ENCODE measurements at regions not wholly inside any gene's neighbourhood (a gene's known extent, or its start where the extent isn't known, plus 50 kb on each side); places are given as distances from the start of the nearest gene placed in this dataset.

- ChIA-PET CTCF (no interaction called here), POLR2A (no interaction called here), RAD21 (ENCODE audit: low non-redundant PET in 1 of 2, low total read pairs in 2 of 2, uncharacterized antibody in 2 of 2, unreplicated experiment in 2 of 2) (no interaction called here)
- Histone ChIP-seq H3K27me3 (ENCODE audit: insufficient read depth, low read length) (no peaks in the 10 kb centered on the region), H3K79me2 (ENCODE audit: insufficient read depth, low read length) (no peaks in the 10 kb centered on the region), H3K36me3 (ENCODE audit: control insufficient read depth in 1 of 2, insufficient read depth in 2 of 2, low read length in 2 of 2) (no peaks in the 10 kb centered on the region), H3K27ac (ENCODE audit: low read depth, low read length) (no peak overlapping the region), H4K20me1 (ENCODE audit: insufficient read depth) (no peaks in the 10 kb centered on the region), H2AFZ (ENCODE audit: low read depth, low read length, poor library complexity, severe bottlenecking) (no peak overlapping the region), H3K9me3 (ENCODE audit: control insufficient read depth in 1 of 2, insufficient read depth in 1 of 2, low read depth in 1 of 2, low read length in 2 of 2) (no peaks in the 10 kb centered on the region), H3K4me2 (ENCODE audit: low read length) (no peak overlapping the region), H3K9me2 (ENCODE audit: insufficient read depth) (0 out of 2 replicates have a peak, but pooled peaks cover 3% of the 10 kb centered on the region), H3K4me1 (ENCODE audit: control insufficient read depth in 1 of 2, insufficient read depth in 2 of 2, low read length in 2 of 2) (no peaks in the 10 kb centered on the region), H3K4me3 (replicated peaks in 1 of 2; ENCODE audit: low read depth in 1 of 2, low read length in 2 of 2) (no peak overlapping the region), H3K9ac (ENCODE audit: low read length) (no peak overlapping the region)
- intact Hi-C loops (cut with micrococcal nuclease): no loop called here
- no TSS peak for BruUV-seq (replicated peaks)
- ATAC-seq (no peak), DNase-seq (ENCODE audit: low read depth, low spot score) (no peak)
- TF ChIP-seq, protein P1, sequence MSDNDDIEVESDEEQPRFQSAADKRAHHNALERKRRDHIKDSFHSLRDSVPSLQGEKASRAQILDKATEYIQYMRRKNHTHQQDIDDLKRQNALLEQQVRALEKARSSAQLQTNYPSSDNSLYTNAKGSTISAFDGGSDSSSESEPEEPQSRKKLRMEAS (IDR thresholded peaks at IDR 0.05): no peak
- TF ChIP-seq CBX3 (IDR thresholded peaks at IDR 0.05; ENCODE audit: low read depth) (no peak), SRF (IDR thresholded peaks at IDR 0.05; ENCODE audit: low read depth) (no peak), POLR2A (IDR thresholded peaks at IDR 0.05; ENCODE audit: borderline replicate concordance, extremely low read depth, insufficient read depth, insufficient read length) (no peak), YY1 (IDR thresholded peaks at IDR 0.05; ENCODE audit: extremely low read depth, insufficient replicate concordance, low read depth, low read length) (no peak), EZH2 (IDR thresholded peaks at IDR 0.05) (no peak), RAD21 (IDR thresholded peaks at IDR 0.05; ENCODE audit: low read depth) (no peak), POLR2AphosphoS5 (IDR thresholded peaks at IDR 0.05; ENCODE audit: low read depth, low read length) (no peak), JUND (IDR thresholded peaks at IDR 0.05) (no peak), EGR1 (IDR thresholded peaks at IDR 0.05; ENCODE audit: low read depth) (no peak), ZFX (IDR thresholded peaks at IDR 0.05) (no peak), SP1 (IDR thresholded peaks at IDR 0.05; ENCODE audit: low read depth) (no peak)
- TF ChIP-seq, protein P2, sequence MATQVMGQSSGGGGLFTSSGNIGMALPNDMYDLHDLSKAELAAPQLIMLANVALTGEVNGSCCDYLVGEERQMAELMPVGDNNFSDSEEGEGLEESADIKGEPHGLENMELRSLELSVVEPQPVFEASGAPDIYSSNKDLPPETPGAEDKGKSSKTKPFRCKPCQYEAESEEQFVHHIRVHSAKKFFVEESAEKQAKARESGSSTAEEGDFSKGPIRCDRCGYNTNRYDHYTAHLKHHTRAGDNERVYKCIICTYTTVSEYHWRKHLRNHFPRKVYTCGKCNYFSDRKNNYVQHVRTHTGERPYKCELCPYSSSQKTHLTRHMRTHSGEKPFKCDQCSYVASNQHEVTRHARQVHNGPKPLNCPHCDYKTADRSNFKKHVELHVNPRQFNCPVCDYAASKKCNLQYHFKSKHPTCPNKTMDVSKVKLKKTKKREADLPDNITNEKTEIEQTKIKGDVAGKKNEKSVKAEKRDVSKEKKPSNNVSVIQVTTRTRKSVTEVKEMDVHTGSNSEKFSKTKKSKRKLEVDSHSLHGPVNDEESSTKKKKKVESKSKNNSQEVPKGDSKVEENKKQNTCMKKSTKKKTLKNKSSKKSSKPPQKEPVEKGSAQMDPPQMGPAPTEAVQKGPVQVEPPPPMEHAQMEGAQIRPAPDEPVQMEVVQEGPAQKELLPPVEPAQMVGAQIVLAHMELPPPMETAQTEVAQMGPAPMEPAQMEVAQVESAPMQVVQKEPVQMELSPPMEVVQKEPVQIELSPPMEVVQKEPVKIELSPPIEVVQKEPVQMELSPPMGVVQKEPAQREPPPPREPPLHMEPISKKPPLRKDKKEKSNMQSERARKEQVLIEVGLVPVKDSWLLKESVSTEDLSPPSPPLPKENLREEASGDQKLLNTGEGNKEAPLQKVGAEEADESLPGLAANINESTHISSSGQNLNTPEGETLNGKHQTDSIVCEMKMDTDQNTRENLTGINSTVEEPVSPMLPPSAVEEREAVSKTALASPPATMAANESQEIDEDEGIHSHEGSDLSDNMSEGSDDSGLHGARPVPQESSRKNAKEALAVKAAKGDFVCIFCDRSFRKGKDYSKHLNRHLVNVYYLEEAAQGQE (IDR thresholded peaks at IDR 0.05; ENCODE audit: low read depth): no peak
- TF ChIP-seq, protein P3, sequence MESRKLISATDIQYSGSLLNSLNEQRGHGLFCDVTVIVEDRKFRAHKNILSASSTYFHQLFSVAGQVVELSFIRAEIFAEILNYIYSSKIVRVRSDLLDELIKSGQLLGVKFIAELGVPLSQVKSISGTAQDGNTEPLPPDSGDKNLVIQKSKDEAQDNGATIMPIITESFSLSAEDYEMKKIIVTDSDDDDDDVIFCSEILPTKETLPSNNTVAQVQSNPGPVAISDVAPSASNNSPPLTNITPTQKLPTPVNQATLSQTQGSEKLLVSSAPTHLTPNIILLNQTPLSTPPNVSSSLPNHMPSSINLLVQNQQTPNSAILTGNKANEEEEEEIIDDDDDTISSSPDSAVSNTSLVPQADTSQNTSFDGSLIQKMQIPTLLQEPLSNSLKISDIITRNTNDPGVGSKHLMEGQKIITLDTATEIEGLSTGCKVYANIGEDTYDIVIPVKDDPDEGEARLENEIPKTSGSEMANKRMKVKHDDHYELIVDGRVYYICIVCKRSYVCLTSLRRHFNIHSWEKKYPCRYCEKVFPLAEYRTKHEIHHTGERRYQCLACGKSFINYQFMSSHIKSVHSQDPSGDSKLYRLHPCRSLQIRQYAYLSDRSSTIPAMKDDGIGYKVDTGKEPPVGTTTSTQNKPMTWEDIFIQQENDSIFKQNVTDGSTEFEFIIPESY (IDR thresholded peaks at IDR 0.05; ENCODE audit: extremely low read depth, insufficient replicate concordance, low read length): no peak
- TF ChIP-seq, protein P4, sequence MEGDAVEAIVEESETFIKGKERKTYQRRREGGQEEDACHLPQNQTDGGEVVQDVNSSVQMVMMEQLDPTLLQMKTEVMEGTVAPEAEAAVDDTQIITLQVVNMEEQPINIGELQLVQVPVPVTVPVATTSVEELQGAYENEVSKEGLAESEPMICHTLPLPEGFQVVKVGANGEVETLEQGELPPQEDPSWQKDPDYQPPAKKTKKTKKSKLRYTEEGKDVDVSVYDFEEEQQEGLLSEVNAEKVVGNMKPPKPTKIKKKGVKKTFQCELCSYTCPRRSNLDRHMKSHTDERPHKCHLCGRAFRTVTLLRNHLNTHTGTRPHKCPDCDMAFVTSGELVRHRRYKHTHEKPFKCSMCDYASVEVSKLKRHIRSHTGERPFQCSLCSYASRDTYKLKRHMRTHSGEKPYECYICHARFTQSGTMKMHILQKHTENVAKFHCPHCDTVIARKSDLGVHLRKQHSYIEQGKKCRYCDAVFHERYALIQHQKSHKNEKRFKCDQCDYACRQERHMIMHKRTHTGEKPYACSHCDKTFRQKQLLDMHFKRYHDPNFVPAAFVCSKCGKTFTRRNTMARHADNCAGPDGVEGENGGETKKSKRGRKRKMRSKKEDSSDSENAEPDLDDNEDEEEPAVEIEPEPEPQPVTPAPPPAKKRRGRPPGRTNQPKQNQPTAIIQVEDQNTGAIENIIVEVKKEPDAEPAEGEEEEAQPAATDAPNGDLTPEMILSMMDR (IDR thresholded peaks at IDR 0.05 in 2 of 3, conservative IDR thresholded peaks at IDR 0.05 in 1 of 3; ENCODE audit: borderline replicate concordance in 1 of 3, insufficient read depth in 1 of 3, low read depth in 2 of 3, low read length in 2 of 3): no peak
These were observed 111.4 kb upstream of the TSPAN8 start for GRCh38 chr12:71269281-71269598.

All from HCT116 (cell line).